GM18519 (cell line): ENCODE measurements at regions not wholly inside any gene's neighbourhood (a gene's known extent, or its start where the extent isn't known, plus 50 kb on each side); places are given as distances from the start of the nearest gene placed in this dataset.
"Not testable (repeated sequence)": the region's sequence is repeated elsewhere in the genome, so short reads cannot be mapped to it uniquely, and the experiment has no call there.

Experiments used
- ATAC-seq: cut with Tn5 transposase; IDR thresholded peaks from one replicate; pipeline ENCODE4 v1.9.1; 2021; ENCODE audit warnings: mild to moderate bottlenecking, moderate library complexity; ENCODE audit not compliant: unreplicated experiment, low FRiP score

GRCh38 chr5:27769748-27770402 lies 731.5 kb upstream of the CDH9 start:
- no peak for ATAC-seq

- ATAC-seq = no peak
Measured at GRCh38 chr5:27748847-27749246, 710.5 kb upstream of the CDH9 start.

GRCh38 chr5:27743383-27743979 lies 705.1 kb upstream of the CDH9 start:
- not testable (repeated sequence) for ATAC-seq

- ATAC-seq = no peak
Measured at GRCh38 chr5:27742805-27743204, 704.4 kb upstream of the CDH9 start.

- no peak for ATAC-seq
Measured at GRCh38 chr5:27734838-27735237, 696.5 kb upstream of the CDH9 start.

GRCh38 chr5:27733237-27733636 lies 694.9 kb upstream of the CDH9 start:
- ATAC-seq = no peak

GRCh38 chr5:27727254-27727653 lies 688.9 kb upstream of the CDH9 start:
- no peak for ATAC-seq

GRCh38 chr5:27722337-27722736 lies 684.0 kb upstream of the CDH9 start:
- ATAC-seq = no peak

- ATAC-seq = no peak
Measured at GRCh38 chr5:27708534-27708933, 670.1 kb upstream of the CDH9 start.

- no peak for ATAC-seq
Measured at GRCh38 chr5:27706832-27707231, 668.4 kb upstream of the CDH9 start.

GRCh38 chr5:27705661-27706060 lies 667.3 kb upstream of the CDH9 start:
- no peak for ATAC-seq

GRCh38 chr5:27701931-27702903 lies 663.8 kb upstream of the CDH9 start:
- ATAC-seq = no peak

GRCh38 chr5:27700526-27700925 lies 662.1 kb upstream of the CDH9 start:
- no peak for ATAC-seq

- no peak for ATAC-seq
Measured at GRCh38 chr5:27682600-27682999, 644.2 kb upstream of the CDH9 start.

GRCh38 chr5:27652505-27652904 lies 614.1 kb upstream of the CDH9 start:
- ATAC-seq = no peak

- no peak for ATAC-seq
Measured at GRCh38 chr5:27639005-27639612, 600.7 kb upstream of the CDH9 start.

GRCh38 chr5:27619982-27620381 lies 581.6 kb upstream of the CDH9 start:
- no peak for ATAC-seq

GRCh38 chr5:27612161-27612560 lies 573.8 kb upstream of the CDH9 start:
- ATAC-seq = no peak

GRCh38 chr5:27608992-27609391 lies 570.6 kb upstream of the CDH9 start:
- no peak for ATAC-seq

- ATAC-seq = no peak
Measured at GRCh38 chr5:27598576-27598975, 560.2 kb upstream of the CDH9 start.

GRCh38 chr5:27594141-27594540 lies 555.8 kb upstream of the CDH9 start:
- no peak for ATAC-seq
